Posterior vena cava (tissue), 2 donors: ENCODE measurements at regions not wholly inside any gene's neighbourhood (a gene's known extent, or its start where the extent isn't known, plus 50 kb on each side); places are given as distances from the start of the nearest gene placed in this dataset.

Experiments
- DNase-seq: peaks from one replicate; pipeline ENCODE4 v3.0.0-alpha.2; 2020; ENCODE audit warnings: low spot score
- intact Hi-C, 2 donors: fragments of 100-400 bp; cut with DNase I; formaldehyde crosslinking; loops; one replicate each; pipeline versions ENCODE4 v1.14.1 to v1.14.2; 2022 to 2023
- donor health status: DM: yes; HTN: yes; CAD: no.
- donor health status: DM: yes; HTN: yes; CAD: no.

GRCh38 chr10:60576130-60577069, 186.7 kb upstream of the ANK3 start:
- intact Hi-C loops, result no loop called here
- DNase-seq, result no peak

GRCh38 chr10:60575105-60575504, 185.4 kb upstream of the ANK3 start:
- intact Hi-C loops, result no loop called here
- no peak for DNase-seq

- DNase-seq, result no peak
- intact Hi-C loops, result no loop called here
Observed at GRCh38 chr10:60574388-60574787, 184.7 kb upstream of the ANK3 start.

- no peak for DNase-seq
- intact Hi-C loops, result no loop called here
Observed at GRCh38 chr10:60573336-60573735, 183.7 kb upstream of the ANK3 start.

GRCh38 chr10:60572511-60573194, 183.0 kb upstream of the ANK3 start:
- intact Hi-C loops, result no loop called here
- DNase-seq, result no peak

GRCh38 chr10:60570896-60571295, 181.2 kb upstream of the ANK3 start:
- DNase-seq, result no peak
- intact Hi-C loops, result no loop called here

GRCh38 chr10:60570272-60570865, 180.7 kb upstream of the ANK3 start:
- no peak for DNase-seq
- intact Hi-C loops, result no loop called here

- intact Hi-C loops, result no loop called here
Observed at GRCh38 chr10:60569681-60570080, 180.0 kb upstream of the ANK3 start.

GRCh38 chr10:60566096-60566495, 176.4 kb upstream of the ANK3 start:
- intact Hi-C loops, result no loop called here
- no peak for DNase-seq

More at GRCh38 chr10:60569681-60570080, 180.0 kb upstream of the ANK3 start:
- no peak for DNase-seq

GRCh38 chr10:60565492-60565891, 175.8 kb upstream of the ANK3 start:
- intact Hi-C loops, result no loop called here
- no peak for DNase-seq

GRCh38 chr10:60564475-60564874, 174.8 kb upstream of the ANK3 start:
- no peak for DNase-seq
- intact Hi-C loops, result no loop called here

GRCh38 chr10:60560451-60560850, 170.8 kb upstream of the ANK3 start:
- intact Hi-C loops, result no loop called here
- no peak for DNase-seq

GRCh38 chr10:60555700-60556099, 166.0 kb upstream of the ANK3 start:
- no peak for DNase-seq
- intact Hi-C loops, result no loop called here

GRCh38 chr10:60549686-60550085, 160.0 kb upstream of the ANK3 start:
- intact Hi-C loops, result no loop called here
- no peak for DNase-seq

GRCh38 chr10:60542657-60543056, 153.0 kb upstream of the ANK3 start:
- no peak for DNase-seq
- intact Hi-C loops, result no loop called here

- DNase-seq, result no peak
- intact Hi-C loops, result no loop called here
Observed at GRCh38 chr10:60541451-60541850, 151.8 kb upstream of the ANK3 start.

- intact Hi-C loops, result no loop called here
Observed at GRCh38 chr10:60537697-60538096, 148.0 kb upstream of the ANK3 start.

GRCh38 chr10:60536529-60537114, 146.9 kb upstream of the ANK3 start:
- DNase-seq, result no peak
- intact Hi-C loops, result no loop called here

More at GRCh38 chr10:60537697-60538096, 148.0 kb upstream of the ANK3 start:
- DNase-seq, result no peak

GRCh38 chr10:60535427-60535826, 145.8 kb upstream of the ANK3 start:
- intact Hi-C loops, result no loop called here
- DNase-seq, result no peak
